Activated naive CD8-positive, alpha-beta T cell treated with anti-CD3 and anti-CD28 coated beads, Interleukin-2, amount 50 U/mL, for 24 hours (primary cell): ENCODE measurements at regions not wholly inside any gene's neighbourhood (a gene's known extent, or its start where the extent isn't known, plus 50 kb on each side); places are given as distances from the start of the nearest gene placed in this dataset.
"Not testable (repeated sequence)": the region's sequence is repeated elsewhere in the genome, so short reads cannot be mapped to it uniquely, and the experiment has no call there.

ENCODE experiments used
- ATAC-seq: fragments of 150-1000 bp; cut with Tn5 transposase; one replicate; pipeline ENCODE4 v1.10.0; 2021
- DNase-seq: peaks from one replicate; pipeline ENCODE4 v3.0.0; 2021
- H3K27ac Mint-ChIP-seq: one replicate; pipeline ENCODE4 v1.8.0; 2021; ENCODE audit warnings: mild to moderate bottlenecking, mixed read lengths
- H3K27me3 Mint-ChIP-seq: one replicate; pipeline ENCODE4 v1.8.0; 2021; ENCODE audit warnings: mixed read lengths
- H3K36me3 Mint-ChIP-seq: one replicate; pipeline ENCODE4 v1.8.0; 2021; ENCODE audit warnings: low read depth, mixed read lengths
- H3K4me1 Mint-ChIP-seq: one replicate; pipeline ENCODE4 v1.8.0; 2021; ENCODE audit warnings: mixed read lengths
- H3K4me3 Mint-ChIP-seq: one replicate; pipeline ENCODE4 v1.8.0; 2021; ENCODE audit warnings: mild to moderate bottlenecking, moderate library complexity, mixed read lengths
- H3K9me3 Mint-ChIP-seq: one replicate; pipeline ENCODE4 v1.8.0; 2021; ENCODE audit warnings: mixed read lengths

GRCh38 chr7:34333184-34333583 is 324.8 kb upstream of the NPSR1 start:
- no peaks in the 10 kb centered on the region for H3K36me3 Mint-ChIP-seq
- no peaks in the 10 kb centered on the region for H3K27me3 Mint-ChIP-seq
- ATAC-seq (no peak), DNase-seq (no peak)
- no peak overlapping the region for H3K4me3 Mint-ChIP-seq
- H3K4me1 Mint-ChIP-seq, result no peaks in the 10 kb centered on the region
- peaks cover 4% of the 10 kb centered on the region for H3K9me3 Mint-ChIP-seq
- no peak overlapping the region for H3K27ac Mint-ChIP-seq

GRCh38 chr7:34333925-34334324 is 324.1 kb upstream of the NPSR1 start:
- no peaks in the 10 kb centered on the region for H3K36me3 Mint-ChIP-seq
- no peak overlapping the region for H3K27ac Mint-ChIP-seq
- H3K27me3 Mint-ChIP-seq, result no peaks in the 10 kb centered on the region
- no peak for DNase-seq
- H3K4me3 Mint-ChIP-seq, result no peak overlapping the region
- H3K4me1 Mint-ChIP-seq, result no peaks in the 10 kb centered on the region
- ATAC-seq, result no peak
- peaks cover 9% of the 10 kb centered on the region for H3K9me3 Mint-ChIP-seq

- no peak overlapping the region for H3K4me3 Mint-ChIP-seq
- H3K27ac Mint-ChIP-seq, result no peak overlapping the region
- DNase-seq (no peak), ATAC-seq (no peak)
- peaks cover 16% of the 10 kb centered on the region for H3K9me3 Mint-ChIP-seq
- H3K27me3 Mint-ChIP-seq, result no peaks in the 10 kb centered on the region
- H3K36me3 Mint-ChIP-seq, result no peaks in the 10 kb centered on the region
- H3K4me1 Mint-ChIP-seq, result no peaks in the 10 kb centered on the region
These were observed 320.9 kb upstream of the NPSR1 start for GRCh38 chr7:34337163-34337562.

GRCh38 chr7:34338961-34339526 is 319.0 kb upstream of the NPSR1 start:
- H3K4me3 Mint-ChIP-seq, result no peak overlapping the region

GRCh38 chr7:34341326-34341725 is 316.7 kb upstream of the NPSR1 start:
- Mint-ChIP-seq H3K4me3 (no peak overlapping the region), H3K27me3 (no peaks in the 10 kb centered on the region), H3K9me3 (peaks cover 16% of the 10 kb centered on the region), H3K4me1 (no peaks in the 10 kb centered on the region), H3K27ac (no peak overlapping the region), H3K36me3 (no peaks in the 10 kb centered on the region)
- no peak for ATAC-seq
- DNase-seq, result no peak

More at GRCh38 chr7:34338961-34339526, 319.0 kb upstream of the NPSR1 start:
- Mint-ChIP-seq H3K27ac (no peak overlapping the region), H3K4me1 (no peaks in the 10 kb centered on the region), H3K9me3 (peaks cover 16% of the 10 kb centered on the region), H3K36me3 (no peaks in the 10 kb centered on the region), H3K27me3 (no peaks in the 10 kb centered on the region)
- ATAC-seq (no peak), DNase-seq (no peak)

GRCh38 chr7:34342387-34342786 is 315.6 kb upstream of the NPSR1 start:
- DNase-seq (no peak), ATAC-seq (no peak)
- H3K4me3 Mint-ChIP-seq, result no peak overlapping the region
- H3K9me3 Mint-ChIP-seq, result peaks cover 11% of the 10 kb centered on the region
- H3K27ac Mint-ChIP-seq, result no peak overlapping the region
- no peaks in the 10 kb centered on the region for H3K36me3 Mint-ChIP-seq
- no peaks in the 10 kb centered on the region for H3K4me1 Mint-ChIP-seq
- no peaks in the 10 kb centered on the region for H3K27me3 Mint-ChIP-seq

- H3K9me3 Mint-ChIP-seq, result peaks cover 7% of the 10 kb centered on the region
These were observed 314.4 kb upstream of the NPSR1 start for GRCh38 chr7:34343667-34344066.

GRCh38 chr7:34354011-34354410 is 304.0 kb upstream of the NPSR1 start:
- H3K36me3 Mint-ChIP-seq, result no peaks in the 10 kb centered on the region
- no peak overlapping the region for H3K4me3 Mint-ChIP-seq
- H3K9me3 Mint-ChIP-seq, result no peaks in the 10 kb centered on the region
- no peak overlapping the region for H3K27ac Mint-ChIP-seq
- DNase-seq, result no peak
- H3K27me3 Mint-ChIP-seq, result no peaks in the 10 kb centered on the region
- ATAC-seq, result no peak
- H3K4me1 Mint-ChIP-seq, result no peaks in the 10 kb centered on the region

More at GRCh38 chr7:34343667-34344066, 314.4 kb upstream of the NPSR1 start:
- H3K4me1 Mint-ChIP-seq, result no peaks in the 10 kb centered on the region
- H3K4me3 Mint-ChIP-seq, result no peak overlapping the region
- no peaks in the 10 kb centered on the region for H3K36me3 Mint-ChIP-seq
- H3K27me3 Mint-ChIP-seq, result no peaks in the 10 kb centered on the region
- ATAC-seq, result no peak
- no peak for DNase-seq
- no peak overlapping the region for H3K27ac Mint-ChIP-seq

- no peaks in the 10 kb centered on the region for H3K36me3 Mint-ChIP-seq
- no peak overlapping the region for H3K4me3 Mint-ChIP-seq
- H3K4me1 Mint-ChIP-seq, result no peaks in the 10 kb centered on the region
- no peaks in the 10 kb centered on the region for H3K27me3 Mint-ChIP-seq
- no peaks in the 10 kb centered on the region for H3K9me3 Mint-ChIP-seq
- DNase-seq (no peak), ATAC-seq (no peak)
- H3K27ac Mint-ChIP-seq, result no peak overlapping the region
These were observed 303.1 kb upstream of the NPSR1 start for GRCh38 chr7:34354899-34355298.

GRCh38 chr7:34357068-34357467 is 300.9 kb upstream of the NPSR1 start:
- no peak for DNase-seq
- Mint-ChIP-seq H3K4me1 (no peaks in the 10 kb centered on the region), H3K9me3 (no peaks in the 10 kb centered on the region), H3K4me3 (no peak overlapping the region), H3K36me3 (no peaks in the 10 kb centered on the region), H3K27ac (no peak overlapping the region), H3K27me3 (no peaks in the 10 kb centered on the region)
- ATAC-seq, result no peak

GRCh38 chr7:34357946-34358345 is 300.1 kb upstream of the NPSR1 start:
- no peak overlapping the region for H3K4me3 Mint-ChIP-seq
- no peaks in the 10 kb centered on the region for H3K36me3 Mint-ChIP-seq
- ATAC-seq (no peak), DNase-seq (no peak)
- H3K4me1 Mint-ChIP-seq, result no peaks in the 10 kb centered on the region
- H3K9me3 Mint-ChIP-seq, result no peaks in the 10 kb centered on the region
- no peak overlapping the region for H3K27ac Mint-ChIP-seq
- no peaks in the 10 kb centered on the region for H3K27me3 Mint-ChIP-seq

- ATAC-seq, H3K4me3 Mint-ChIP-seq, H3K4me1 Mint-ChIP-seq, H3K36me3 Mint-ChIP-seq, H3K27me3 Mint-ChIP-seq, H3K9me3 Mint-ChIP-seq, H3K27ac Mint-ChIP-seq, DNase-seq: not testable (repeated sequence)
These were observed 299.4 kb upstream of the NPSR1 start for GRCh38 chr7:34358578-34358977.

- DNase-seq (no peak), ATAC-seq (no peak)
- no peak overlapping the region for H3K27ac Mint-ChIP-seq
- H3K4me1 Mint-ChIP-seq, result no peaks in the 10 kb centered on the region
- H3K4me3 Mint-ChIP-seq, result no peak overlapping the region
- no peaks in the 10 kb centered on the region for H3K27me3 Mint-ChIP-seq
- no peaks in the 10 kb centered on the region for H3K9me3 Mint-ChIP-seq
- H3K36me3 Mint-ChIP-seq, result no peaks in the 10 kb centered on the region
These were observed 296.3 kb upstream of the NPSR1 start for GRCh38 chr7:34361663-34362250.

- H3K27ac Mint-ChIP-seq, result no peak overlapping the region
- no peak overlapping the region for H3K4me3 Mint-ChIP-seq
- no peaks in the 10 kb centered on the region for H3K27me3 Mint-ChIP-seq
- no peaks in the 10 kb centered on the region for H3K9me3 Mint-ChIP-seq
- H3K4me1 Mint-ChIP-seq, result no peaks in the 10 kb centered on the region
- no peaks in the 10 kb centered on the region for H3K36me3 Mint-ChIP-seq
- ATAC-seq (no peak), DNase-seq (no peak)
These were observed 295.4 kb upstream of the NPSR1 start for GRCh38 chr7:34362621-34363020.

GRCh38 chr7:34364130-34364529 is 293.9 kb upstream of the NPSR1 start:
- Mint-ChIP-seq H3K4me3 (no peak overlapping the region), H3K4me1 (no peaks in the 10 kb centered on the region), H3K27ac (no peak overlapping the region), H3K36me3 (no peaks in the 10 kb centered on the region), H3K27me3 (no peaks in the 10 kb centered on the region), H3K9me3 (no peaks in the 10 kb centered on the region)
- ATAC-seq (no peak), DNase-seq (no peak)

- Mint-ChIP-seq H3K4me3 (no peak overlapping the region), H3K4me1 (no peaks in the 10 kb centered on the region), H3K27ac (no peak overlapping the region), H3K9me3 (no peaks in the 10 kb centered on the region), H3K27me3 (no peaks in the 10 kb centered on the region), H3K36me3 (no peaks in the 10 kb centered on the region)
- DNase-seq (no peak), ATAC-seq (no peak)
These were observed 293.0 kb upstream of the NPSR1 start for GRCh38 chr7:34365011-34365410.
